ENCODE measurements at regions not wholly inside any gene's neighbourhood (a gene's known extent, or its start where the extent isn't known, plus 50 kb on each side); places are given as distances from the start of the nearest gene placed in this dataset.

DNA sequence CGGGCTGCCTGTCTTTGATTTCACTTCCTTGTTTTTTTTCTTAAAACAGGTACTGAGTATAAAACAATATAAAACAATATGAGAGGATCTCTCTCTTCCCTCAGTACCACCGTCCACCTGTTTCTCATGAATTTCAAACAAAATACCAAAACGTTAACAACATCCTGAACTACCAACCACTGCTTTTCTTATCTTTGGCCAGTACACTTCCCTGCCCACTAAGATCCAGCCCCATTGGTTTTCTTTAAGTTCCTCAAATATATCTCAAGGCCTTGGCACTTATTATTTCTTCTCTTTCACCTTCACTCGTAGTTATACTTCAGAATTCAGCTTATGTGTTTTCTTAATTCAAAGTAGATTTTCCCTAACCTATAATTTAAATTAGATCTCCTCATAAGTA, 370.2 kb upstream of the GRIA3 start:
- H3K27ac Mint-ChIP-seq (ENCODE audit: unreplicated experiment): no peak overlapping the region
- CTCF ChIA-PET: no interaction called here
- peaks cover 5% of the 10 kb centered on the region for H3K9me3 Mint-ChIP-seq (ENCODE audit: low read depth, unreplicated experiment)
- no peaks in the 10 kb centered on the region for H3K27me3 Mint-ChIP-seq (ENCODE audit: unreplicated experiment)
- intact Hi-C loops (cut with micrococcal nuclease; ENCODE audit: unreplicated experiment): no loop called here
- no peak overlapping the region for H3K4me3 Mint-ChIP-seq (ENCODE audit: low read depth, unreplicated experiment)
- no peaks in the 10 kb centered on the region for H3K4me1 Mint-ChIP-seq (ENCODE audit: low read depth, unreplicated experiment)
- no peak for DNase-seq
- BruUV-seq (replicated peaks): no TSS peak
- TF ChIP-seq, protein P1, sequence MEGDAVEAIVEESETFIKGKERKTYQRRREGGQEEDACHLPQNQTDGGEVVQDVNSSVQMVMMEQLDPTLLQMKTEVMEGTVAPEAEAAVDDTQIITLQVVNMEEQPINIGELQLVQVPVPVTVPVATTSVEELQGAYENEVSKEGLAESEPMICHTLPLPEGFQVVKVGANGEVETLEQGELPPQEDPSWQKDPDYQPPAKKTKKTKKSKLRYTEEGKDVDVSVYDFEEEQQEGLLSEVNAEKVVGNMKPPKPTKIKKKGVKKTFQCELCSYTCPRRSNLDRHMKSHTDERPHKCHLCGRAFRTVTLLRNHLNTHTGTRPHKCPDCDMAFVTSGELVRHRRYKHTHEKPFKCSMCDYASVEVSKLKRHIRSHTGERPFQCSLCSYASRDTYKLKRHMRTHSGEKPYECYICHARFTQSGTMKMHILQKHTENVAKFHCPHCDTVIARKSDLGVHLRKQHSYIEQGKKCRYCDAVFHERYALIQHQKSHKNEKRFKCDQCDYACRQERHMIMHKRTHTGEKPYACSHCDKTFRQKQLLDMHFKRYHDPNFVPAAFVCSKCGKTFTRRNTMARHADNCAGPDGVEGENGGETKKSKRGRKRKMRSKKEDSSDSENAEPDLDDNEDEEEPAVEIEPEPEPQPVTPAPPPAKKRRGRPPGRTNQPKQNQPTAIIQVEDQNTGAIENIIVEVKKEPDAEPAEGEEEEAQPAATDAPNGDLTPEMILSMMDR (IDR thresholded peaks at IDR 0.05; ENCODE audit: unreplicated experiment): no peak
- H3K36me3 Mint-ChIP-seq (ENCODE audit: insufficient read depth, unreplicated experiment): no peaks in the 10 kb centered on the region

DNA sequence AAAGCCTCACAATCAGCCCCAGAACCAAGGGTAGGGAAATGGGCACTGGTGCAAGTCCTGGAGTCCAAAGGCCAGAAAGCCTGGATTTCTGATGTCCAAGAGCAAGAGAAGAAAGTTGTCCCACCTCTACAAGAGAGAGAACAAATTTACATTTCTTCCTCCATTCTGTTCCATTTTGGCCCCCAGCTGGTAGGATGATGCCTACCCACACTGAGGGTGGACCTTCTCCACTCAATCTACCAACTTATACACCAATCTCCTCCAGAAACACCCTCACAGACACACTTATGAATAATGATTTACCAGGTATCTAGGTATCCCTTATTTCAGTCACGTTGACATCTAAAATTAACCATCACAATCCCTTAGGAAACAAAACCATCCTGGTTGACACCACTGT, 367.8 kb upstream of the GRIA3 start:
- Mint-ChIP-seq H3K27me3 (ENCODE audit: unreplicated experiment) (no peaks in the 10 kb centered on the region), H3K4me1 (ENCODE audit: low read depth, unreplicated experiment) (no peaks in the 10 kb centered on the region), H3K9me3 (ENCODE audit: low read depth, unreplicated experiment) (peaks cover 8% of the 10 kb centered on the region), H3K4me3 (ENCODE audit: low read depth, unreplicated experiment) (no peak overlapping the region), H3K27ac (ENCODE audit: unreplicated experiment) (no peak overlapping the region), H3K36me3 (ENCODE audit: insufficient read depth, unreplicated experiment) (no peaks in the 10 kb centered on the region)
- DNase-seq: no peak
- BruUV-seq (replicated peaks): no TSS peak
- intact Hi-C loops (cut with micrococcal nuclease; ENCODE audit: unreplicated experiment): no loop called here
- CTCF ChIA-PET: no interaction called here
- TF ChIP-seq, protein P1 (IDR thresholded peaks at IDR 0.05; ENCODE audit: unreplicated experiment): no peak

DNA sequence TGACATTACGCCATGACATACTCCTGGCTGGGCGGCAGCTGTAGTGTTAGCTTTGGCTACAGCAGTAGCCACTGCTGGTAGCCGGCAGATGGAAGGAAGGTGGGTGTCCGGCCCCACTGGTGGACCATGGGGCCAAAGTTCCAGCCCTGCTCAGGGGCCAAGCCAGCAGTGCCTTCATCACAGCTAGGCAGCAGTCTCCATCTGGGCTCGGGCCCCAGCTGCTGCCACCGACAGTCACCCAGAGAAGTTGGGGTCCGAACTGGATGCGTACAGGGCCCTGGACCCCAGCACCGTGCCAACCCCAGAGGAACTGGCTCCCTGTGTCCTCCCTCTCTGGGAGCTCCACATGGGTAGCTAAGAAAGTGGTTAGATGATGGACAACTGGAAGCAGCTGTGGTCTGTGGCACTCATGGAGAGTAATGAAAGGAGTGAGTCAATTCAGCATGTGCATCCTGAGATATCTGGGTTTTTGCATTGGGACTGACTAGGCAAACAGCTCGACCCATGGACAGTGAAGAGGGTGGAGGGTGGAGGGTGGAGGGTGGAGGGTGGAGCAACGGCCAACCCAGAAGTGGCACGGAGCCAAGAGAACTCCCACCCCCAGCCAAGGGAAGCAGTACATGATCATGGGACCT, 366.6 kb upstream of the GRIA3 start:
- H3K9me3 Mint-ChIP-seq (ENCODE audit: low read depth, unreplicated experiment): peaks cover 8% of the 10 kb centered on the region
- CTCF ChIA-PET: no interaction called here

DNA sequence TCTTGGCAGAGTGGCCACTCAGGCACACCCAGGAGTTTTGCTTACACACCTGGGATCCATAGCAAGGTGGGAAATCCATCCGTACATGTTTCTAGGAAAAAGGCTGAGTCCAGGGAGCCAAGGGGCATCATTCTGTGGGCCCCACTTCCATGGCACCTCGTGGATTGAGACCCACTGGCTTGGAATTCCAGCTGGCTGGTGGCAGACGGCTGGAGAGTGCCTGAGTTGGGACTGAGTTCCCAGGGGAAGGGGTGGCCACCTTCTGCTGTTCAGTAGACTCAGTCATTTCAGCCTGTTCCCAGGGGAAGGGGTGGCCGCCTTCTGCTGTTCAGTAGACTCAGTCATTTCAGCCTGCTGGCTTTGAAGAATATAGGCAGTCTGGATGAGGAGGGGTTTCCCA, 366.0 kb upstream of the GRIA3 start:
- Mint-ChIP-seq H3K4me3 (ENCODE audit: low read depth, unreplicated experiment) (no peak overlapping the region), H3K36me3 (ENCODE audit: insufficient read depth, unreplicated experiment) (no peaks in the 10 kb centered on the region), H3K9me3 (ENCODE audit: low read depth, unreplicated experiment) (peaks cover 8% of the 10 kb centered on the region), H3K4me1 (ENCODE audit: low read depth, unreplicated experiment) (no peaks in the 10 kb centered on the region), H3K27ac (ENCODE audit: unreplicated experiment) (no peak overlapping the region), H3K27me3 (ENCODE audit: unreplicated experiment) (no peaks in the 10 kb centered on the region)
- CTCF ChIA-PET: no interaction called here
- TF ChIP-seq, protein P1 (IDR thresholded peaks at IDR 0.05; ENCODE audit: unreplicated experiment): no peak
- intact Hi-C loops (cut with micrococcal nuclease; ENCODE audit: unreplicated experiment): no loop called here
- no peak for DNase-seq
- no TSS peak for BruUV-seq (replicated peaks)

More for the DNA sequence above, 366.6 kb upstream of the GRIA3 start:
- no TSS peak for BruUV-seq (replicated peaks)
- Mint-ChIP-seq H3K36me3 (ENCODE audit: insufficient read depth, unreplicated experiment) (no peaks in the 10 kb centered on the region), H3K4me1 (ENCODE audit: low read depth, unreplicated experiment) (no peaks in the 10 kb centered on the region), H3K4me3 (ENCODE audit: low read depth, unreplicated experiment) (no peak overlapping the region), H3K27me3 (ENCODE audit: unreplicated experiment) (no peaks in the 10 kb centered on the region), H3K27ac (ENCODE audit: unreplicated experiment) (no peak overlapping the region)
- DNase-seq: no peak
- intact Hi-C loops (cut with micrococcal nuclease; ENCODE audit: unreplicated experiment): no loop called here
- TF ChIP-seq, protein P1 (IDR thresholded peaks at IDR 0.05; ENCODE audit: unreplicated experiment): no peak
